ENCODE measurements at regions not wholly inside any gene's neighbourhood (a gene's known extent, or its start where the extent isn't known, plus 50 kb on each side); places are given as distances from the start of the nearest gene placed in this dataset.

DNA sequence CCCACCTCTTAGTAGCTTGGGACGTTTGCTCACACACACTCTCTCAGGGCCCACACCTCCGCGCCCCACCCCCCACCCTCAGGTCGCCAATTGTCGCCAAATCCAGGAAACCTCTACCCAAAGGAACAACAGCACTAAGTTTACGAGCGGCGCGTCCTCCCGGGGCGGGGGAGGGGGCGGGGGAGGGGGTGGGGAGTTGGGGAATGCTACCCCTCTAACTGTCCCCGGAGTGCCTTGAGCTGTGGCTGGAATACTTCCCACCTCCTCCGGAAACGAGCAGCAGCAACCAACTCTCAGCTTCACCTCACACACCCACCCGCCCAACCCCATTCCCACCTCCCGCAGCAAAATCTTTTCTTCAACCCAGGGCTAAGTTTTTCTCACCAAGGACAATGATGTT lies 135.6 kb upstream of the ZIC3 start:
- DNase-seq (ENCODE audit: low spot score) (no peak), ATAC-seq (ENCODE audit: low FRiP score) (no peak)
- no peak for TF ChIP-seq CTCF (IDR thresholded peaks at IDR 0.05)

DNA sequence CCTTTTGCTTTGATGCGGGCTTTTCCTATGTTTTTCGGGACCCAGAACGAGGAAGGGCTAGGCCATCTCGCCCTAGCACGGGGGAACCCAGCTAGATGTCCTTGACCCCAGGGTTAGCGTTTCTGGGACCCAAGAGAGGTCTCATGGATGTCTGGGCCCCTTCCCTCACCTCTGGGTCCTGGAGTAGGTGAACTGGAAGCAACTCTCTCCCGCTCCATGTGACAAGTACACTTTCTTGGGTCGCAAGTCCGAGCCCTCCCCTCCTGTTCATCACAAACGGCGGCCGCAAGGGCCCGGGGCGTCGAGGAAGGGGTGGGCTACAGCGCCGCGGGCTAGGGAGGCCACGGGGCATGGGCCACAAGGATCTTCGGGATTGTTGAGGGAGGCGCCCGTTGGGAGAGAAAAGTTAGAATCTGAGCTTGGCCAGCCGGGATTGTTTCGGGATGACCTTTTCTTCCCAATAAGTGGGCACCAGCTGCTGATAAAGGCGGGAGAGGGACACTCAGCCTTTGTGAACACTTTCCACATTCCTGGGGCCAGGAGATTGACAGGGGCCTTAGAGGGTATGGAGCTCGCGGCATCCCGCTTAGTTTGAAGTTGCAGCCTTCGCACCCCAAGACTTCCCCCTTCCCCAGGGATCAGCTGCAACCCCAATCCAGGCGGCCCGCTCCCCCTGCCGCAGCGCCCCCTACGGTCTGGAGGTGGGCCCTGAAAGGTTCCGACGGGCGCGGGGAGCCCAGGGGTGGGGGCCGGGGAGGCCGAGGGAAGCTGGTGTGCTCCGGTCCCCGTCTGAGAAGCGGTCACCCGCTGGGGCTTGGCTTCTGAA lies 136.9 kb upstream of the ZIC3 start:
- TF ChIP-seq CTCF (IDR thresholded peaks at IDR 0.05): no peak
- DNase-seq (ENCODE audit: low spot score) (no peak), ATAC-seq (ENCODE audit: low FRiP score) (no peak)

- DNase-seq (ENCODE audit: low spot score): no peak
These were observed 137.7 kb upstream of the ZIC3 start for GRCh38 chrX:137428221-137428661.

DNA sequence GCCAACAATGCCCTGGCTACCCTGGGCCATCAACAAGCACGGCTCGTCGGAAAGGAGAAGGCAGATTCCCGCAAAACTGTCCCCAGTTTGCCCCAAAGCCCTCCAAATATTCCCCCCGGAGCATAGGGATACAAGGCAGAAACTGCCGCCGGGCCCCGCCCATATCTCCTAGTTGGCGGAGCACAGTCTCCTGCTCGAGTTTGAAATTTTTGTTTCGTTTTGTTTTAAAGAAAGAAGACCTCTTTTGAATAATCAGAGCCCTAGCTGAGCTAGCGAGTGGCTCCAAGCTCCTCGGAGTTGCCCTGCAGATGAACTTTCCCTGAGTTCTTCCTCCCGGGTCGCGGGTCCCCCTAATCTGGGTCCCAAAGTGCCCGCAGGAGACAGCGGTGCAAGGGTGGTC lies 138.1 kb upstream of the ZIC3 start:
- no peak for ATAC-seq (ENCODE audit: low FRiP score)

More at GRCh38 chrX:137428221-137428661, 137.7 kb upstream of the ZIC3 start:
- no peak for ATAC-seq (ENCODE audit: low FRiP score)
- no peak for TF ChIP-seq CTCF (IDR thresholded peaks at IDR 0.05)

GRCh38 chrX:137427426-137427778 lies 138.5 kb upstream of the ZIC3 start:
- DNase-seq (ENCODE audit: low spot score) (no peak), ATAC-seq (ENCODE audit: low FRiP score) (no peak)
- TF ChIP-seq CTCF (IDR thresholded peaks at IDR 0.05): no peak

More for the DNA sequence above, 138.1 kb upstream of the ZIC3 start:
- DNase-seq (ENCODE audit: low spot score): no peak
- TF ChIP-seq CTCF (IDR thresholded peaks at IDR 0.05): no peak

- DNase-seq (ENCODE audit: low spot score): no peak
- no peak for ATAC-seq (ENCODE audit: low FRiP score)
- TF ChIP-seq CTCF (IDR thresholded peaks at IDR 0.05): no peak
These were observed 139.1 kb upstream of the ZIC3 start for GRCh38 chrX:137426695-137427425.

Data from omental fat pad (tissue), 3 donors.